SU-DHL-6 (cell line): ENCODE measurements at regions not wholly inside any gene's neighbourhood (a gene's known extent, or its start where the extent isn't known, plus 50 kb on each side); places are given as distances from the start of the nearest gene placed in this dataset.

Experiments used
- EZH2phosphoT487 ChIP-seq: fragments of 200-600 bp; sonication (generic), shearing (Covaris generic); conservative IDR thresholded peaks from 2 replicates; pipeline ENCODE4 v1.6.1; 2018; ENCODE audit warnings: mild to moderate bottlenecking, antibody characterized with exemption, low read length, moderate library complexity, mixed read lengths
- TF ChIP-seq, protein P1 (sequence below): fragments of 200-600 bp; sonication (generic); IDR thresholded peaks from one replicate; pipeline ENCODE4 v1.5.1; 2017; ENCODE audit warnings: antibody characterized with exemption, mild to moderate bottlenecking, low read length, moderate library complexity; ENCODE audit not compliant: insufficient read depth, poor library complexity, severe bottlenecking

GRCh38 chr1:233735847-233736246 lies 121.9 kb downstream of the KCNK1 start:
- TF ChIP-seq, protein P1, sequence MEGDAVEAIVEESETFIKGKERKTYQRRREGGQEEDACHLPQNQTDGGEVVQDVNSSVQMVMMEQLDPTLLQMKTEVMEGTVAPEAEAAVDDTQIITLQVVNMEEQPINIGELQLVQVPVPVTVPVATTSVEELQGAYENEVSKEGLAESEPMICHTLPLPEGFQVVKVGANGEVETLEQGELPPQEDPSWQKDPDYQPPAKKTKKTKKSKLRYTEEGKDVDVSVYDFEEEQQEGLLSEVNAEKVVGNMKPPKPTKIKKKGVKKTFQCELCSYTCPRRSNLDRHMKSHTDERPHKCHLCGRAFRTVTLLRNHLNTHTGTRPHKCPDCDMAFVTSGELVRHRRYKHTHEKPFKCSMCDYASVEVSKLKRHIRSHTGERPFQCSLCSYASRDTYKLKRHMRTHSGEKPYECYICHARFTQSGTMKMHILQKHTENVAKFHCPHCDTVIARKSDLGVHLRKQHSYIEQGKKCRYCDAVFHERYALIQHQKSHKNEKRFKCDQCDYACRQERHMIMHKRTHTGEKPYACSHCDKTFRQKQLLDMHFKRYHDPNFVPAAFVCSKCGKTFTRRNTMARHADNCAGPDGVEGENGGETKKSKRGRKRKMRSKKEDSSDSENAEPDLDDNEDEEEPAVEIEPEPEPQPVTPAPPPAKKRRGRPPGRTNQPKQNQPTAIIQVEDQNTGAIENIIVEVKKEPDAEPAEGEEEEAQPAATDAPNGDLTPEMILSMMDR, result no peak
- no peak for TF ChIP-seq EZH2phosphoT487
